Fibroblast of lung (primary cell): ENCODE measurements at regions not wholly inside any gene's neighbourhood (a gene's known extent, or its start where the extent isn't known, plus 50 kb on each side); places are given as distances from the start of the nearest gene placed in this dataset.

Source experiments
- DNase-seq, 2 donors: peaks; one replicate each; pipeline versions ENCODE4 v3.0.0 to v3.0.0-alpha.2; 2010; ENCODE audit warnings: low read depth in 2 of 2
- H2AFZ ChIP-seq: 2 replicates; pipeline ENCODE4 v1.5.1; 2012; ENCODE audit warnings: low read length, control low read depth, inconsistent platforms
- H3K27ac ChIP-seq: 2 replicates; pipeline ENCODE4 v1.5.1; 2011; ENCODE audit warnings: low read length, control low read depth; ENCODE audit not compliant: insufficient read depth
- H3K27me3 ChIP-seq: 2 replicates; pipeline ENCODE4 v1.5.1; 2011; ENCODE audit warnings: mild to moderate bottlenecking, low read length; ENCODE audit not compliant: control insufficient read depth, insufficient read depth
- H3K36me3 ChIP-seq: 2 replicates; pipeline ENCODE4 v1.5.1; 2011; ENCODE audit warnings: low read length; ENCODE audit not compliant: control insufficient read depth, insufficient read depth
- H3K4me1 ChIP-seq: 2 replicates; pipeline ENCODE4 v1.5.1; 2011; ENCODE audit warnings: low read length; ENCODE audit not compliant: control insufficient read depth, insufficient read depth; ENCODE audit errors: extremely low read depth
- H3K4me2 ChIP-seq: 2 replicates; pipeline ENCODE4 v1.5.1; 2011; ENCODE audit warnings: low read length, control low read depth; ENCODE audit not compliant: insufficient read depth; ENCODE audit errors: extremely low read depth
- H3K4me3 ChIP-seq, 4 experiments: fragments of 200-600 bp in 1 of 4; sonication (generic) in 1 of 4; replicated peaks in 1 of 4; 2 replicates each; pipeline ENCODE4 v1.5.1; 2011 to 2016; ENCODE audit warnings: low read length in 4 of 4, low read depth in 3 of 4, mild to moderate bottlenecking in 3 of 4, control low read depth in 2 of 4, inconsistent platforms in 1 of 4, mixed read lengths in 1 of 4; ENCODE audit not compliant: insufficient read depth in 1 of 4; ENCODE audit errors: control extremely low read depth in 1 of 4
- H3K79me2 ChIP-seq: 2 replicates; pipeline ENCODE4 v1.5.1; 2012; ENCODE audit warnings: mild to moderate bottlenecking, low read length, inconsistent platforms; ENCODE audit not compliant: control insufficient read depth, insufficient read depth
- H3K9ac ChIP-seq: 2 replicates; pipeline ENCODE4 v1.5.1; 2011; ENCODE audit warnings: mild to moderate bottlenecking, low read length, control low read depth; ENCODE audit not compliant: insufficient read depth
- H3K9me3 ChIP-seq: 2 replicates; pipeline ENCODE4 v1.5.1; 2012; ENCODE audit warnings: low read depth, low read length; ENCODE audit not compliant: control insufficient read depth, insufficient read depth
- H4K20me1 ChIP-seq: 2 replicates; pipeline ENCODE4 v1.5.1; 2011; ENCODE audit warnings: low read length; ENCODE audit not compliant: control insufficient read depth, insufficient read depth; ENCODE audit errors: extremely low read depth
- CTCF ChIP-seq, 2 donors: IDR thresholded peaks in 1 of 2; conservative IDR thresholded peaks in 1 of 2; 1 replicate in 1 of 2; 2 replicates in 1 of 2; pipeline ENCODE4 v1.5.1; 2011 to 2012; ENCODE audit warnings: low read length in 2 of 2, control low read depth in 1 of 2, inconsistent platforms in 1 of 2, low read depth in 1 of 2, mild to moderate bottlenecking in 1 of 2
- EZH2 ChIP-seq: IDR thresholded peaks from 2 replicates; pipeline ENCODE4 v1.5.1; 2012; ENCODE audit warnings: low read length, control low read depth, mild to moderate bottlenecking; ENCODE audit errors: missing control alignments

GRCh38 chr12:131235871-131236271 is 282.2 kb downstream of the ADGRD1 start:
- Histone ChIP-seq H3K4me1 (no peaks in the 10 kb centered on the region), H3K9me3 (no peaks in the 10 kb centered on the region), H2AFZ (no peak overlapping the region), H3K27me3 (no peaks in the 10 kb centered on the region), H3K4me3 (no peak overlapping the region), H3K9ac (no peak overlapping the region), H3K36me3 (no peaks in the 10 kb centered on the region), H3K4me2 (no peak overlapping the region), H3K79me2 (no peaks in the 10 kb centered on the region), H3K27ac (no peak overlapping the region), H4K20me1 (no peaks in the 10 kb centered on the region)
- DNase-seq: no peak
- TF ChIP-seq CTCF (conservative IDR thresholded peaks at IDR 0.05 in 1 of 2, IDR thresholded peaks at IDR 0.05 in 1 of 2; ENCODE audit: low read depth in 1 of 2, low read length in 2 of 2): no peak
- no peak for TF ChIP-seq EZH2

- H4K20me1 ChIP-seq: no peaks in the 10 kb centered on the region
Measured at GRCh38 chr12:131239384-131240094, 285.8 kb downstream of the ADGRD1 start.

GRCh38 chr12:131241517-131241916 is 287.8 kb downstream of the ADGRD1 start:
- no peak for DNase-seq
- H3K4me3 ChIP-seq: no peak overlapping the region
- no peaks in the 10 kb centered on the region for H3K9me3 ChIP-seq
- H3K4me2 ChIP-seq: no peak overlapping the region
- H4K20me1 ChIP-seq: no peaks in the 10 kb centered on the region
- TF ChIP-seq CTCF (conservative IDR thresholded peaks at IDR 0.05 in 1 of 2, IDR thresholded peaks at IDR 0.05 in 1 of 2; ENCODE audit: low read depth in 1 of 2, low read length in 2 of 2): no peak
- no peak for TF ChIP-seq EZH2
- no peaks in the 10 kb centered on the region for H3K36me3 ChIP-seq
- H3K27me3 ChIP-seq: no peaks in the 10 kb centered on the region
- H2AFZ ChIP-seq: no peak overlapping the region
- no peaks in the 10 kb centered on the region for H3K79me2 ChIP-seq
- H3K27ac ChIP-seq: no peak overlapping the region
- H3K4me1 ChIP-seq: no peaks in the 10 kb centered on the region
- H3K9ac ChIP-seq: no peak overlapping the region

More at GRCh38 chr12:131239384-131240094, 285.8 kb downstream of the ADGRD1 start:
- no peak overlapping the region for H3K4me2 ChIP-seq
- H2AFZ ChIP-seq: no peak overlapping the region
- no peaks in the 10 kb centered on the region for H3K4me1 ChIP-seq
- H3K27me3 ChIP-seq: no peaks in the 10 kb centered on the region
- TF ChIP-seq EZH2 (no peak), CTCF (conservative IDR thresholded peaks at IDR 0.05 in 1 of 2, IDR thresholded peaks at IDR 0.05 in 1 of 2; ENCODE audit: low read depth in 1 of 2, low read length in 2 of 2) (no peak)
- H3K9me3 ChIP-seq: no peaks in the 10 kb centered on the region
- H3K79me2 ChIP-seq: no peaks in the 10 kb centered on the region
- H3K27ac ChIP-seq: no peak overlapping the region
- no peak overlapping the region for H3K4me3 ChIP-seq
- DNase-seq: no peak
- no peak overlapping the region for H3K9ac ChIP-seq
- H3K36me3 ChIP-seq: no peaks in the 10 kb centered on the region
